ENCODE measurements at regions not wholly inside any gene's neighbourhood (a gene's known extent, or its start where the extent isn't known, plus 50 kb on each side); places are given as distances from the start of the nearest gene placed in this dataset.

DNA sequence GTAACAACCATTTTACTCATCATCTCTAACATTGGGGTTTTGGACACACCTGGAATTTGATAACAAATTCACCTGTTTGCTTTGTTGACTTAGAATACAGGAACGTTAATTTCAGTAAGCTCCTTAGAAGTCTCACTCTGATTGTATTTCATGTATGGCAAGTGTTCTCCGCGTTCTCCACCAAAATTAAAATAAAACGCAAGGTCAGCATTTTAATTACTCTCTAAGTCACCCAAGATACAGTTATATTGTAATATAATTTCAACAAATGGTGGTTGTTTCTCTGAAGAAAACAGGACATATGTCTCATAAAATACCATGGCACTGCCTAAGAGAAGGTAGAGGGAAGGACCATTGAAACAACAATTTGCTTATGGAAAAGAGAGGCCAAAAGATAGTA is 742.1 kb downstream of the LIG4 start:
- DNase-seq (ENCODE audit: low read depth), result no peak

GRCh38 chr13:107466326-107467099 is 748.8 kb downstream of the LIG4 start:
- DNase-seq (ENCODE audit: low read depth), result no peak

GRCh38 chr13:107462501-107462900 is 752.8 kb downstream of the LIG4 start:
- DNase-seq (ENCODE audit: low read depth), result no peak

- DNase-seq (ENCODE audit: low read depth), result no peak
These were observed 753.6 kb downstream of the LIG4 start for GRCh38 chr13:107461751-107462150.

GRCh38 chr13:107459430-107459829 is 755.9 kb downstream of the LIG4 start:
- no peak for DNase-seq (ENCODE audit: low read depth)

GRCh38 chr13:107458269-107458668 is 757.1 kb downstream of the LIG4 start:
- DNase-seq (ENCODE audit: low read depth), result no peak

- no peak for DNase-seq (ENCODE audit: low read depth)
These were observed 757.6 kb downstream of the LIG4 start for GRCh38 chr13:107457686-107458085.

DNA sequence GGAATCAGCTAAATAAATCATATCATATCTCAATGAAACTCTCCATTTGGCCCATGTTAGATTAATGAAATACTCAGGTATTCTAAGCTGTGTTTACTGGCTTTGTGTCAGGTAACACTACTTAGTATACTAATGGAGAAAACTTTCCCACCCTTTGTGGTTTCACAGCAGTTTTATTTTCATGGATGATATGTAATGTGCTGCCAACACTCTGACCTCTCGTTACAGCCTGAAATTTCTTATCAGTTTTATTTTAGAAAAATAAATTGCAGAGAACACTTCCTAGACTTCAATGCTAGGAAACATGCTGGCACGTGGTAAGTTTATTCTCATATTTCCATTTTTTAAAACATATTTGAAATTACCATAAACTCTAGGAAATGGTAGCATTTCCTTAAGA is 758.9 kb downstream of the LIG4 start:
- DNase-seq (ENCODE audit: low read depth), result no peak

GRCh38 chr13:107452833-107453232 is 762.5 kb downstream of the LIG4 start:
- no peak for DNase-seq (ENCODE audit: low read depth)

GRCh38 chr13:107450931-107451330 is 764.4 kb downstream of the LIG4 start:
- no peak for DNase-seq (ENCODE audit: low read depth)

- DNase-seq (ENCODE audit: low read depth), result no peak
These were observed 764.9 kb downstream of the LIG4 start for GRCh38 chr13:107450431-107450830.

GRCh38 chr13:107447591-107447990 is 767.7 kb downstream of the LIG4 start:
- DNase-seq (ENCODE audit: low read depth), result no peak

DNA sequence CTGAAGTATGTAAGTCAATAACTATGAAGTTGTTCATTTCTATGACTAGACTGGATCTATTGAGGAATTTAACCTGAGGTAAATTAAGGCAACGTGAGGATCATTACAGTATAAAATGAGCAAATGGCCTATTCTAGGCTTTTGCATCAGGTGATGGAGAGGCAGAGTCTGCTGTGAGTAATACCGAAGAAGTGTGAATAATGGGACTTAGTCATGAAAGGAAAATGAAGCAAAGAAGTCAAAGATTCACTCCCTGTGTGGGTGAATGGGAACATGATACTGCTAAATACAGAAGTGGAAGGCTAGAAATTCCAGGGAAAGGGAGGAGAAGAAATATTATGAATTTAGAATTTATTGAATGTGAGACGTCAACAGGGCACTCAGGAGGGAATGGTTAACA is 774.1 kb downstream of the LIG4 start:
- DNase-seq (ENCODE audit: low read depth), result no peak

DNA sequence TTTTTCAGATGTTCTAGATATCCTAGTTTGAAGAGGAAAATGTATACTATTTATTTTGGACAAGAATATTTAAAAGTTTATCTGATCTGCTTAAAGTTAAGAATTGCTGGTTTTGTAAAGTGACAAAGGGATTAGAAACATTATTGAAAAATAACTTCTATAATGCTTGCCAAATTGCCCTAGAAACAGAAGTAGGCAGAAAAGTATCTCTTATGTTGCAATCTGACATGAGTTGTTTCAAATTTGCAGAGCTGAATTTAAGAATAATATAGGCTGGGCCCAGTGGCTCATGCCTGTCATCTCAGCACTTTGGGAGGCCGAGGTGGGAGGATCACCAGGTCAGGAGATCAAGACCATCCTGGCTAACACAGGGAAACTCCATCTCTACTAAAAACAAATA is 777.1 kb downstream of the LIG4 start:
- DNase-seq (ENCODE audit: low read depth), result no peak

DNA sequence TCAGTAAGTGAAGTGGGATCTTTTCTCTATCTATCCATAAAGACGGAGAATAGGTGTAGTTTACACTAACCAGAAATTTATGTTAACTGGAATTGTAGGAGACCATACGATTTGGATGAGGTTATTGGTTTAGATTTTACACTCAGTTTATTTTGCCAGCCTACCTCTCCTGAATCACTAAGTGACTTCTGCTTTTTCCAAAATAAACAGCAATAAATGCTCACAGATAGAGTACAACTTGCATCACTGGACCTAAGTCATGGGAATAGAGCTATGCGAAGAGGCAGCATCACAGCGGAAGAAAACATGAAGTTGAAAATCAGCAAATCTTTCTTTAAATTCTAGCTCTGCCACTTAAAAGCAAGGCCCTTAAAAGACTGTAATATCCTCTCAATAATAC is 781.0 kb downstream of the LIG4 start:
- no peak for DNase-seq (ENCODE audit: low read depth)

DNA sequence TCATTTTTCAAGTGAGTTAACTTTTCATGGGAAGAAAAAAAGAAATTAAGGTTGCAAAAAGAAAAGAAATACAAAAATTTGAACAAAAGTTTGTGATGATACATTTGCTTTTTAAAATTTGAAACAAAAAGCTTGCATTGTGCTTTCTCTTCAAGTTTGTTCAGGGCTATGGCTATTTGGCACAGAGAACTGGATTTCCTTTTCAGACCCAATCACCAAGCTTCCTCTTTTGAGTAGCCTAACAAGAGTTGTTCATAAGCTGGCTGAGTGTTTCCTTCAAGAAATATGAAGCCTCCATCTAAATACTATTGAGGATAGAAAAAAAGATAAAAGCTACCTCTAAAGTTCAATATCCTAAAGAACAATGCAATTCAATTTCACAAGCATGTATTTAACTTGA is 787.8 kb downstream of the LIG4 start:
- no peak for DNase-seq (ENCODE audit: low read depth)

- no peak for DNase-seq (ENCODE audit: low read depth)
These were observed 792.9 kb downstream of the LIG4 start for GRCh38 chr13:107422421-107422820.

DNA sequence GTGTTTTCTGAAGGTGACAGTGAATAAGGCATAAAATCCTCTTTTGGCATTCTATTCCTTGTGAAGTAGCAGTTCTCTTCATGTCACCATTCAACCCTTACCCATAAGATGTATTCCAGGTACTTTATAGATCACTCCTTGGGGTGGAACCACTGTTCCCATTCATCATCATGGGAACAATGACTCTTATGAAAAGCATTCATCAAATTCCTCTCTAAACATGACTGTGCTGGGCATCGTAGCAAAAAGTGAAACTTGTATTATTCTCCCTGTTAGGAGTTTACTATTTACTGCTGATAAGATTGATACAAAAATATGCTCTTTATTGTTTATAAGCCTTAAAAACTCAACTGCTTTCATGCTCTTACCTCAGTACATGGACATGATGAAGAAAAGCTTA is 793.4 kb downstream of the LIG4 start:
- DNase-seq (ENCODE audit: low read depth), result no peak

DNA sequence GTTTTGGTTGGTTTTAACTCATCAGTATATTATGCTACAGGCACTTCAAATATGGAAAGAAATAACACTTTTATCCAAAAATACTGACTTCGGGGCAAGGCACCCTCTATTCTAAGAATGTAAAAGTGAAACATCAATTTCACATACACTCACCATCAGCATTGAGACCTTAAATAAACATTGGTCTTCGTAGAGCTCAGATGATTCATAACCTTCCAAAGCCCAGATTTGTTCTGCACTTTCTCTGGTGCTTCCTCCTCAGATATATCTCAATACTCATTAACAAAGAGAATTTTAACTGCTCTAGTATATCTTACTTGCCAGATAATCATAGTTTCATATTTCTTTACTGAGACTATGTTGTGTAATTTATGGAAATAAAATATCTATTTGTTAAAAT is 794.3 kb downstream of the LIG4 start:
- DNase-seq (ENCODE audit: low read depth), result no peak

DNA sequence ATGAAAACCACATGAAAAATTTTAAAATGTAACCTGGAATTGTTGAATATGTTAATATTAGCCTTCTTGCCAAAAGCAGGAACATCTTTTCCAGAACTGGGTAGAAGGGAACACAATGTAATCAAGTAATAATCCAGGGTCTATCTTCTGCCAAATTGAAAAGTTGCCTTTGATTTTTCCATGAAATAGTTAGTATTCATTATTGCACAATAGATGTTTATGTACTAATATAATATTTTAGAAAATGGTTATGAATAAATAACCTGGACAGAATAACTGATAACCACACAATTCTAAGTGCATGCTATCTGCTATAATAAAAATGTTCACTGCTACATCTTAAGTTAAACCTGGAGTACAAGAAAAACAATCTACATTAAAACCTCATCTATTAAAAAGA is 802.3 kb downstream of the LIG4 start:
- no peak for DNase-seq (ENCODE audit: low read depth)

DNA sequence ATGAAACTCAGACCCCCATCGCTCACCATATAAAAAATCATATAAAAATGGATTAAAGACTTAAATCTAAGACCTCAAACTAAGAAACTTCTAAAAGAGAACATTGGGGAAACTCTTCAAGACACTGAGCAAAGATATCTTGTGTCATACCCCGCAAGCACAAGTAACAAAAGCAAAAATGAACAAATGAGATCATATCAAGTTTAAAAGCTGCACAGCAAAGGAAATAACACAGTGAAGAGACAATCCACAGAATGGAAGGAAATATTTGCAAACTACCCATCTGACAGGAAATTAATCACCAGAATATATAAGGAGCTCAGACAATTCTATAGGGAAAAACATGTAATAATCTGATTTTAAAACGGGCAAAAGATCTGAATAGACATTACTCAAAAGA is 808.3 kb downstream of the LIG4 start:
- no peak for DNase-seq (ENCODE audit: low read depth)

- no peak for DNase-seq (ENCODE audit: low read depth)
These were observed 819.2 kb downstream of the LIG4 start for GRCh38 chr13:107395927-107396662.

DNA sequence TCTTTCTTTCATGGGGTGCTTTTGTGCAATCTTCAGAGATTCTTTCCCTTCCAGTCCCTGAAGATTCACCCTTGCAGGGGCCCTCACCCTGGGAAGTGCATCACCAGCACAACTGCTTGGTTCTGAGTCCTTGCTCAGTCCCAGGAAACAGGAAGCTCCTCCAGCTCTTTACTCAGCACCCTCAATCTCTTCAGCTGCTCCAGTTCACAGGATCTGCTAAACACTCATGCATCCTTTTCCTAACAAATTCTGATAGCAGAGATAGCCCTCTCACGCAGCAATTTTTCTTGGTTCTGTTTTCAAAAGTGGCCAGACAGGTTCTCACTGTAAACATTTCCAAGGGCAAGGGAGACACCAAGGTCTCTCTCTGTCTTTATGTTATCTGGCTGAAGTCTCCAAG is 823.1 kb downstream of the LIG4 start:
- no peak for DNase-seq (ENCODE audit: low read depth)

DNA sequence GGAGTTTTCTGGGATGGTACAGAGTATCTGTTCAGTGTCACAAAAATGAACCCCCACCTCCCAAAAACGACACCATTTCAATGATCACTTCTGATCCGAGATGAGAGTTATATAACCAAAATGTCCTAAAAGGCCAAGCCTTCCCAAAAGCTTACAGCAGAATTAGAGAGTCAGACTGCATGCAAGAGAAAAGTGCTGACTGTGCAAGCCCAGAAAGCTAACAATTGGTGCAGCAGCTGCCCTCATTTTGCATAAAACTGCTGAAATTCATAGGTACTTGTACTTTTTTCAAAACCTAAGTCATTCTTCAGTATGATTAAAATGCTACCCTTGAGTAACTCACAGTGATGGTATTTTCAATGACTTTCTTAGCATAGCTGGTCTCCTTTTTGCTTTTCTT is 819.6 kb upstream of the ARGLU1 start:
- no peak for DNase-seq (ENCODE audit: low read depth)
